Posterior vena cava (tissue), 2 donors: ENCODE measurements at regions not wholly inside any gene's neighbourhood (a gene's known extent, or its start where the extent isn't known, plus 50 kb on each side); places are given as distances from the start of the nearest gene placed in this dataset.

Source experiments
- DNase-seq: peaks from one replicate; pipeline ENCODE4 v3.0.0-alpha.2; 2020; ENCODE audit warnings: low spot score
- intact Hi-C, 2 donors: fragments of 100-400 bp; cut with DNase I; formaldehyde crosslinking; loops; one replicate each; pipeline versions ENCODE4 v1.14.1 to v1.14.2; 2022 to 2023
- donor health status: DM: yes; HTN: yes; CAD: no.
- donor health status: DM: yes; HTN: yes; CAD: no.

DNA sequence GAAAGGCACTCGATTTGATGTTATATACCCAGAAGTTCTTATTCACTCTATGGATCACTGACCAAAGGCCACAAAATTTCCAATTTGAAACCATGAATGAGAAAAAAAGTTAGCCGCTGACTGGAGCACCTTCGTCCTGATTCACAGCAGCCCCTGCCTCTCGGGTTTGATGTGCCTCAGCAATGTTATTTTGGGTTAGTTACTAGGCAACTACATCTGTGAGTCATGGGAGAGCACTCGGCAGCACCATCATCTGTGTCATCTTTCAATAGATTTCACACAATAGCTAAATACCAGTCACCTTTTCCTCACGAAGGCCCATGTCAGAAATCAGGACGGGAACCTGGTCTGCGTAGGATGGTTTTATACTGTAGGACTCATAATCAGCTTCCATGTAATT lies 269.2 kb downstream of the ZBBX start:
- intact Hi-C loops = no loop called here
- no peak for DNase-seq

DNA sequence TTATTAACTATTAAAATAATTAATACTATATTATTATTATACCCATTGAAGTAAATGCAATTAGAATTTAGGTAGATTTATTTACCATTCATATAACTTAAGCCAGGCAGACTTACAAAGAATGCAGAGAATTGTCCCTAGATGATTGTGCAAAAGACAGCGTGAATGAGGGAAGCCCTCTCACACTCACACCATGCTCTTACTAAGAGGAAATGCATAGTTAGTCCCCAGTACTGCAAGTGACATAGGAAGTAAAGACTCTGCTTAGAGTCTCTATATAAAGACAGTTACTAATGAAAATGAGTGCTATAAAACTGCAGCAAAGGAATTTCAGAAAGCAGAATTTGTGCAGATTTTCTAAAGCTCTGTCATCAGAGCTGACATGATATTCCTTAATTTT lies 270.4 kb downstream of the ZBBX start:
- intact Hi-C loops = no loop called here

DNA sequence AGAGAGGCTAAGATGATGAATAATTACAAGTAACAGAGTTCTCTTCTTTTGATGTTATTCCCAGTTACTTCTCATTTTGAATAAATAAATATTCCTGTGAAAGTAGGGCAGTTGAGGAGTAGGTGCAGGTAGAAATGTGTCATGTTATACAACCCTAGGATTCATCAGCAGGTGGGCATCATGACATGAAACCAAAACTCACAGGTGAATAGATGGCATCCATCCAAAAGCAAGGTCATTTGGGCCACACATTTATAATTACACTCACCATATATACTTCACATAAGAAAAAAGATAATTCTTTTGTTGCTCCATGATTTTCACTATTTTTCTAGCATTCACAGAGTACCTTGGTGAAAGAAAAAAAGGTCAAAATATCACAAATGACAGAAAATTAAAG lies 273.6 kb downstream of the ZBBX start:
- DNase-seq = no peak
- intact Hi-C loops = no loop called here

More for the DNA sequence above, 270.4 kb downstream of the ZBBX start:
- DNase-seq = no peak

- intact Hi-C loops = no loop called here
- DNase-seq = no peak
Observed at GRCh38 chr3:167102071-167102470, 278.0 kb downstream of the ZBBX start.

DNA sequence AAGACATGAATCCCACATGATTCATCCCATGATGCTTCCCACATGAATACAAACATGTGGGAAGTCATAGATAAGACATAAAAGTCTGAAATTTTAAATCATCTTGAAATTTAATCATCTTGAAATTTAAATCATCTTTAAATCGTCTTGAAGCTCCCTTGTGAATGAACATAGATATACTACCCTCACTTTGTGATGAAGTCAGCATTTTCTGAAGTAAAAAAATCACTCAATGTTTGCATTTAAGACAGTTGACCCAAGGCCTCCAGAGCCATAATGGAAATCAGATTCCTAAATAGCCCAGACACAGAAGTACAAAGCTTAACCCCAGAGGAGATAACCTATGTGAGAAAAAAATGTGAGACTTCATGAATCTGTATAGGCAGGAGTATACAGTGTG lies 279.4 kb downstream of the ZBBX start:
- intact Hi-C loops = no loop called here
- no peak for DNase-seq

- intact Hi-C loops = no loop called here
Observed at GRCh38 chr3:167100200-167100599, 279.9 kb downstream of the ZBBX start.

DNA sequence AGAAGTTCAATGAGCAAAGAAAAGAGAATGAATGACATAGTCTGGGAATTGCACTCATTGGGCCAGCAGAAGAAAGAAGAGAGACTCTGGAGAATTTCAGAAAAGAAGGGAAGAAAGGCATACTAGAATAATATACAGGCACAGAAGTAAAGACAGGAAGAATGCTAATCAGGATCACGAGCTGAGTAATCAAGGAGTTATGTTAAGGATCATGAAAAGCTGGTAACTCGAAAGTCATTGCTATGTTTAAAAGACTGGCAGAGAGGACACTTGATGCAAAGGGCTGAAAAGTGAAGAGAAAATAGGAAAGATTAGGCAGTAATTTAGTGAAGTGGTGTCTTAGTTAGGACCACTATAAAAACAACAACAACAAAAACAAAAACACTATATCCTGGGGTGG lies 284.1 kb downstream of the ZBBX start:
- DNase-seq = no peak
- intact Hi-C loops = no loop called here

More at GRCh38 chr3:167100200-167100599, 279.9 kb downstream of the ZBBX start:
- no peak for DNase-seq

DNA sequence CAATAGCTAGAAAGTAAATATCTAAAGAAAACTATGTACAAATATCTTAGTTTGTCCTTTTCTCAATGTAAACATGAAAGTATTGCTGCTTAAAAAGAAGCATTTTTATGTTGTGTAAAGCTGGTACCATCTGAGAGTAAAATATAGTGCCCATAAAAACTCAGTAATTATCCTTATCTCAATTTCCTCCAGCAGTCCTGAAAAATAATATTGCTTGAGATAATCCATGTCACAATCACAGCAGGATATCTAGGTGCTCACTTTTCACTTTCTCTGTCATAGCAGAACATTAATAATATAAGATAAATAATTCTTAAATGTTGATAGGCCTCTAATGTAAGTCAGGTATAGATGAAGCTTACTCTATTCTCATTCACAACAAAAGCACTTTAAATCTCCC lies 285.5 kb downstream of the ZBBX start:
- DNase-seq = no peak
- intact Hi-C loops = no loop called here

- DNase-seq = no peak
- intact Hi-C loops = no loop called here
Observed at GRCh38 chr3:167091226-167091625, 288.9 kb downstream of the ZBBX start.

DNA sequence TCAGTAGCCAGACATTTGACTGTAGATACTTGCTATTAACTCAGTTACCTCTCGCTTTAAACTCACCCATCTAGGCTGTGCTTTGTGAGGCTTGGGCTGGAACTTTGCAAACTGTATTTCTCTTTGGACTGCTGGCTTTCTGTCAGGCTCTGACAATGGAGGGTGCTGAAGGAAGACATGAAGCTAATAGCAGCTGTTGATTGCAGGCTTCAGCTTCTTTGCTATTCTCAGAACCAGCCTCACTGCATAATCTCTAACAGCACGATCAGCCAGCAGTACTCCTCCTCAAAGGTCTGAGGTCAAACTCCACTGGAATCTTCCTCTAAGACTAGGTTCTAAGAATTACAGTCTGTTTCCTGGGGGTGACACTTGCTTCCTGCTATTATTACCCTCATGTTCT lies 295.6 kb downstream of the ZBBX start:
- DNase-seq = no peak
- intact Hi-C loops = no loop called here

DNA sequence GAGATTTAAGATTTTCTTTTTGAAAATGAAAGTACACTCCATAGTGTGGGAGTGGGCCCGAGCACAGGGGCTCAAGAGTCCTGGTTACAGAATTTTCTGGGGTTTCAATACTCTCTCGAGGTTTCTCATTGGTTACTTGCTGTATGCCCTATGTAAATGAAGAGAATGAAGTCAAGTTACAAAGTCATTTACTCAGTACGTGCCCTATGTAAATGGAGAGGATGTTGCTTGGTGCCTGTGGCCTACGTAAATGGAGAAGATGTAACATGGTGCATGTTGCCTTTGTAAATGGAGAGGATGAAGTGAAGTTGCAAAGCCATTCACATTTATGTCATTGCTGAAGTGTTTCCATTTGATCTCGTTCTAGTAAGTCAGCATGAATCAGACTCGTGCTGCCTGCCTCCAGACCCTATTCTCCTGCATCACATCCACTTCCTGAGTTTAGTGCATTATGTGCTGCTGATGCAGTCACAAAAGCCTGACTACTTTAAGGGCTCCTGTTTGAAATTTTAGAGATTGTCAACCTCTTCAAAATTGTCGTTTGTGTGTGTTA lies 302.0 kb downstream of the ZBBX start:
- no peak for DNase-seq
- intact Hi-C loops = no loop called here

DNA sequence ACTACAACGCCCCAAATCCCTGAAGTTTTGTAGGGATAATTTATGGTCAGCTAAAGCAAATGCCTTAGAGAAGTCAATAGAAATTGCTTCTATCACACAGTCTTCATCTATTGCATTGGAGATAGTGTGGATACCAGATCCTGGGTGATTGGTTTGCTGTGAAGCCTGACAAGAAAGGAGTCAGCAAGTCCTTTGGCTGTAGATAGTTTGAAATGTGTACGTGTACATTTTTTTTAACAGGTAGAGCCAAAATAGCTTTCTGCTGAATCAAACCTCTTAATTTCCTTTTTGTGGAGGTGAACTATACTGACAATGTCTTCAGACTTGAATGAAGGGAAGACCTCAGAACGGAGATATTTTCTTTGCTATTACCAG lies 312.3 kb downstream of the ZBBX start:
- DNase-seq = no peak

DNA sequence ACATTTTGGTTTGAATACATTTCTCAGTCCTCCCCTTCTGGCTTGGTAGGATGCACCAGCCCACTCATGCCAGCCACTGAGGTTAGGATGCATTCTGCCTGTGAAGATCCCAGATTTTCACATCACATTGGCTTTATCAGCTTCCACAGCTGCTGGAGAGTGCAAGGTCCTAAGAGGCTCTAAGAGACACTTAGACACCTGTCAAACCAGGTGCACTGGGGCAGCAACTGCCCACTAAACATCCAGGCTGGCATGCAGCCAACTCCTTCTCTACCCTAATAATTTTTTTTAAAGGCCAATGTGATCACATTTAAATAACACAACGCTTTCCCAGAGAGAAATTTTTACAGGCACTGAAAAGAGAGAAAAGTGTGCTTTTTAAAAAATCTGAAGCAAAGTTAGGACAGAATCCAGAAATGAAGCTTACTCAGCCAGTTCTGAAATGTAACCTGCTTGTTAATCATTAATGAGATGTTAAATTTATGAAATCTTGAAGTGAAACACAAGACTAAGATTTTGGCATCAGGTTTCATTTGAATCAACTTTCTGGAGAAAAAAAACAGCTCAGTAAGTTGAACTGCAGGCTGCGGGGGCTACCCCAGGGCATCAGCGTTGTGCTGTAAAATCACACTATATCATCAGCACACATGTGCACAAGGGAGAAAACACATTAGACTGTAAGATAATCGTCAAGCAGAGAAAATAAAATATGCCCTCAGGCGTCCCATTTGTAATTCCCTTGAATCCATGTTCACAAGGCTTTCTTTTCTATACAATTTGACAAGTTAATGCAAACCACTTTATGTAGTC lies 312.9 kb downstream of the ZBBX start:
- intact Hi-C loops = no loop called here
- DNase-seq = no peak

More for the DNA sequence above, 312.3 kb downstream of the ZBBX start:
- intact Hi-C loops = no loop called here

DNA sequence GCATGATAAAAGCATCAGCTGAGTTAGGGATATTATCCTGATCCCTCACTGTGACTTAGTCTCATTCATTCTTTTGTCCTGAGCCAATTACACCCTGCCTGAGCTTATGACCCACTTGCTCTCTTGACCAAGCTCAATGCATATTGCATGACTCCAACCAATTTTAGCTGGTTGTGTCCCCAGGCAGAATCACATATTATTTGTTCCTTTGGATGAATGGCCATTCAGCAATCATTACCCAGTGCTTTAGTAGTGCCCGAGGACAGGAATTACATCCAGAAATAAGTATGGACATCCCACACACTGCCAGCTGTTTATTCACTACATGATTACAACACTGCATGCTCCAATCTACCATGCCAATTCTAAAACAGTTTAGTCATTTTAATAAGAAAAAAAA lies 322.5 kb downstream of the ZBBX start:
- intact Hi-C loops = no loop called here
- no peak for DNase-seq

GRCh38 chr3:167054926-167055325 lies 325.2 kb downstream of the ZBBX start:
- DNase-seq = no peak
- intact Hi-C loops = no loop called here

GRCh38 chr3:167051421-167051820 lies 328.7 kb downstream of the ZBBX start:
- no peak for DNase-seq
- intact Hi-C loops = no loop called here

- intact Hi-C loops = no loop called here
Observed at GRCh38 chr3:167033866-167034265, 346.2 kb downstream of the ZBBX start.

DNA sequence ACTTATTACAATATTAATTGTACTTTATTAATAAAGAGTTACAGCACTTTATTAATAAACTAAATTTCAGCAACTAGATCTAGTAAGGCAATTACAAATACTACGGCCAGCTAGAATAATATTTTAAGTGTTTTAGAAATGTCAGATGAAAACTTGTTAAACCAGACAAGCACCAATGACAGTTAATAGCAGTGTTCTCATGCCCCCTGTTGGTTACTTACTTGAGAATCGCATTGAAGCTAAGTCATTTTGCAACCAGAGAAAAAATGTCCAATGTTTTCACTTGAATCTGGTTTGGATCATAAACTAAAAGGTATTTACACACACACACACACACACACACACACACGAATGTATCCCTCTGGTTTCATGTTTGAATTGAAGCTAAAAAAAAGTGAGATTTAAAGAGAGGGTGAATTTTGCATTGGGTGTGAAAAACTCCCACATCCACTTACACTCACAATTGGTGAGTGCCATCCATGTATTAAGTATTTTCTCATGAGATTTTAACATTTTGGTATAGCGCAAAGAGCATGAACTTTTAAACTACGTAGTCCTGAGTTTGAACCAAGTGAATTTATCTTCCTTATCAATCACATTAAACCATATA lies 347.7 kb downstream of the ZBBX start:
- DNase-seq = no peak
- intact Hi-C loops = no loop called here

More at GRCh38 chr3:167033866-167034265, 346.2 kb downstream of the ZBBX start:
- DNase-seq = no peak

DNA sequence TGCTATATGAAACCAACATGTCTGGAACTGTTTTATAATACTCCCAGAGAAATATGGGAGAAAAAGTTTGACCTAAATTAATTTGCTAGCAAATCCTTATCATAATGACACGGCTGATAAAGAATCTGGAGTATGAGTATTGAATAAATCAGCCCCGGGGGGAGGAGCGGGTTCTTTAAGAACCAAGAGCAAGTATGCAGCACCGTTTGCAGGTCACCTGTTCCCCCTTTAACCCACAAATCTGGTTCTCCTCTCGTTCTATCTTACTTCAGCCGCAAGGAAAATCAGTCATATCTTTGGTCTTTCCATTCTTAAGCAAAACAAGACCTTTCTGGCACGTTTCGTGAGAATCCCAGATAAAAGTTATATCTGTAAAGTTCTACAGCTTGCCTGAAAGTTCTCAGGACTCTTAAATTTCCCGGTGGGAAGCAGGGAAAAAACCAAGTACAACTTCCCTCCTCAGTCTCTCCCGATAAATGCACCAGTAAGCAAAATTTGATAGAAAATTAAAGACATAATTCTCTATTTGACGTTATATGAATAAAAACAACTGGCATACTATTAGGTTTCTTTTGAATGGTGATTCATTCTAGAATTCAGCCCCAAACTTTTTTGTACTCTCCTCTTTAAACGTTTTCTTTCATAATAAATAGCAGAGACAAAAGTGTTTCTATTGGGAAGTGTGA lies 348.6 kb downstream of the ZBBX start:
- intact Hi-C loops = no loop called here
- DNase-seq = no peak

- DNase-seq = no peak
- intact Hi-C loops = no loop called here
Observed at GRCh38 chr3:167030082-167030725, 349.9 kb downstream of the ZBBX start.
